ENCODE measurements at regions not wholly inside any gene's neighbourhood (a gene's known extent, or its start where the extent isn't known, plus 50 kb on each side); places are given as distances from the start of the nearest gene placed in this dataset.
A peak's percentile ranks its signal among the peaks of the same experiment; 100 is the strongest.

DNA sequence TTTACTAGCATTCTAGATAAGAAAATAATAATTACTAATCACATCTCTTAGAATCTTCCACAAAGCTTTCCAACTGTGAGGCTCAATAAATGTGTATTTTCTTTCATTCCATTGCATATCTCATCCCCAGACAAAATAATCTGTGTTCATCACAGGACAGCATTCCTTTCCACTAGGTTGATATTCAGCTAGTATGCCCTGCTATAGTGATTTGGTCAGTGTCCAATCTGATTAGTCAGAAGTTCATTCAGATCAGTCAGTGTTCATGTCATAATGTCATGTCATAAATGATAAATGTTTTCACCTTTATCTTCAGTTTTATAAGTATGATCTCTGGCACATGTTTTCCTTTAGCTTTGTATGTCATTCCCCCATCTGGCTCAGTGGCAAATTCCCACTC is 611.4 kb downstream of the KCTD8 start:
- DNase-seq, result no peak

DNA sequence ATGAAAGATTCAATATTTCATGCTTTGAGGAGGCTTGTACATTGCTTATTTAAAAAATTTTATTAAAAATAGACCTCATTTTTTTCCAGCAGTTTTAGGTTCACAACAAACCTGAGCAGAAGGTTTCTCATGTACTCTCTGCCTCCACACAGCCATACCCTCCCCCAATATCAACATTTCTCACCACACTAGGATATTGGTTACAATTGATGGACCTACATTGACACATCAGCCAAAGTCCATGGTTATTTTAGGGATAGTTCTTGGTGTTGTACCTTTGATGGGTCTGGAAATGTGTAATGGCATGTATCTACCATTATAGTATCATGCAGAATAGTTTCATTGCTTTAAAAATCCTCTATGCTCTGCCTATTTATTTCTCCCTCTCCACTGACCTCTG is 611.0 kb downstream of the KCTD8 start:
- DNase-seq, result no peak

DNA sequence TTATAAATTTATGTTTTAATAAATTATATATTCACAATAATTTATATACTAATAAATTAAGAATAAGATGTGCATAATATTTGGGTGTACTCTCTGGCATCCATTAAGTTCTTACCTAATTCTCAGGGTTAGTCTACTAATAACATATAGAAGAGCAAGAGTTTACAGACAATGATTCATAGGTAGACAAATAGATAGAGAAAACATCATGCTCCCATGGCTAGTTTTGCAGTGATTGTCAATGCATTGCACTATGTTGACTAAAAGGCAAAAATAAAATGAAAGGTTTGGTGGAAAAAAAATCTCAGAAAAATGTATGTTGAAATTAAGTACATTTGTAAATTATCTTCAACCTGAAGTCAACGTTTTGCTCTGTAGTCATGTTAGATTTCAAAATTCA is 606.0 kb downstream of the KCTD8 start:
- DNase-seq, result no peak

DNA sequence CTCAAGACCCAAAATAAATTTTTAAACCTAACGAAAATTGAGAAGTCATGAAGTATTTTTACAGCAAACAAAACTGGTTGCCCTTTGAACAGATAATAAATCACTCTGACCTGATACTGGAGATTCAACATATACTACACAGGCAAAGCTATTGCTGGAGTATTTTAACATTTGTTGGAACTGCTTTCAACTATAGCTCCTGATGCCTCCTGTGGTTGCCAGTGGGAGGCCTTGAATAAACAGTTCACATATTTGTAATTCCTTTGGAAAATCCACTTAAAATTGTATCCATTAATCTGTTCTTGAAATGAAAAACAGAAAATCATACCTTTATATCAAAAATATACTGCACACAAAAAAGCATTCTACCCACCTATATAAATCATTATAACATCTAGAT is 605.1 kb downstream of the KCTD8 start:
- DNase-seq, result no peak

DNA sequence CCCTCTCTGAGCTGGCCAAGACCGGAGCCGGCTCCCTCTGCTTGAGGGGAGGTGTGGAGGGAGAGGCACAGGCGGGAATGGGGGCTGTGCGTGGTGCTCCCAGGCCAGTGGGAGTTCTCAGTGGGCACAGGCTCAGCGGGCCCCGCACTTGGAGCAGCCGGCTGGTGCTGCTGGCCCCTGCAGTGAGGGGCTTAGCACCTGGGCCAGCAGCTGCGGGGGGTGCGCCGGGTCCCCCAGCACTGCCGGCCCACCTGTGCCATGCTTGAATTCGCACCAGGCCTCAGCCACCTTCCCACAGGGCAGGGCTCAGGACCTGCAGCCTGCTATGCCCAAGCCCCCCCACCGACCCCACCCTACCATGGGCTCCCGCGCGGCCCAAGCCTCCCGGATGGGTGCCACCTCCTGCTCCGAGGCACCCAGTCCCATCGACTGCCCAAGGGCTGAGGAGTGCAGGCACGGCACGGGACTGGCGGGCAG is 602.5 kb downstream of the KCTD8 start:
- DNase-seq, result no peak

DNA sequence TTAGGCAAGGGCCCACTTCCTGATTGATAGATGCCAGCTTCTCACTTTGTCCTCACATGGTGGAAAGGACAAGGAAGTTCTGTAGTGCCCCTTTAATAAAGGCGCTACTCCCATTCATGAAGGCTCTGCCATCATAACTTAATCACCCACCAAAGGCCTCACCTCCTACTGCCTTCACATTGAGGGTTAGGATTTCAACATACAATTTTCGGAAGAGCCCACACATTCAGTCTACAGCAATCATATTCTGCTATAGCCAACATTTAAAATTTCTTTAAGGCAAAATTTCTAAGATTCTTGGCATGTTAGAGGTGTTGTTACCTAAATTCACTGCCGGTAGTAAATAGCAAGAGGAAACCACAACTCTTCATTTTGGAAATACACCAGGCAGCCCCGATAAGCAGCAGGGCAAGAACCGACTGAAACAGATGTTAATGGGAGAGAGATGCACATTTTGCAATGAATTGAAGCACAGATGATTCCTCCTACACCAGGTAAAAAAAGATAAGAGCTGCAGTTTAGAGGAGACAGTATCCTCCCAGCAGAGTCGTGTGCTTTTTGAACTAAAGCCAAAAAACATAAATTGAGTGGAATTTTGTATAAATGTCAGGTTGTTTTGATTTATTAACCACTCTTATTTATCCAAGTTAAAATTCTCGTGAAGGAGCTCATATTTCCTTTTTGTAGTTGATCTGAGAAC is 594.9 kb downstream of the KCTD8 start:
- no peak for DNase-seq

DNA sequence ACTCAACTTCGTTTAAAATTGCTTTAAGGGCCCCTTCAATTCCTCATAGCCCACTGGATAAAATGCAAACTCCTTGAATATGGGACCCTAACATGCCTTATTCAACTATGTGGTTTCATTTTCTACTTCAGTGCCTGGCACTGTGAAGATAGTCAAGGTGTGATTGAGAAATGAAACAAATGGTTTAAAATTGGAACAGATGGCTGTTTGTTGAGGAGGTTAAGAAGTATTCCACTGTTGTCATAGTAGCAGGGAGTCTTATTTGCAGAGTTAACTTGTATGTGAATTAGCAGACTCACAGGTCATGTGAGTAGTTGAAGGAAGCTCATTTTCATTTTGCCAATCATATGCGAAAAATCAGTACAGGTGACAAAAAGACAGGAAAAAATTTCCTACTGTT is 593.3 kb downstream of the KCTD8 start:
- DNase-seq, result peak; percentile 88

DNA sequence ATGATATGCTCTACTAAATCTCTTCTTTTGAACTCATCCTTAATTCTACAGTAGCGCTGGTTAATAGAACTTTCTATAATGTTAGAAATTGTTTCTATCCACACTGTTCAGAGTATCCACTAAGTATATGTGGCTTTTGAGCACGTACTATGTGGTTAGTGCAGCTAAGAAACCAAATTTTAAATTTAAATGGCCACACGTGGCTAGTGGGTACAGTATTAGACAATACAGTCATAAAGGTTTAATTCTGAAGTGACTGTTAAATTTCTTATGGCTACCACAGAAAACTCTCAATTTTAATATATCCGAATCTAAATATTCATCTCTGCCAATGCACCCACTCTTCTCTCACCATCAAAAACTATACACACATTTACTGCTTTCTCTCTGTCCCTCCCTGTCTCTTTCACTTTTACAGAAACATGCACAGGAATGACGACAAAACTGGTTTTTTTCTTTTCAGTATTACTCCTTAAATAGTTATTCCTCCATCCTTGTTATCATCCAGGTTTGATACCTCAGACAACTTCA is 583.9 kb downstream of the KCTD8 start:
- no peak for DNase-seq

DNA sequence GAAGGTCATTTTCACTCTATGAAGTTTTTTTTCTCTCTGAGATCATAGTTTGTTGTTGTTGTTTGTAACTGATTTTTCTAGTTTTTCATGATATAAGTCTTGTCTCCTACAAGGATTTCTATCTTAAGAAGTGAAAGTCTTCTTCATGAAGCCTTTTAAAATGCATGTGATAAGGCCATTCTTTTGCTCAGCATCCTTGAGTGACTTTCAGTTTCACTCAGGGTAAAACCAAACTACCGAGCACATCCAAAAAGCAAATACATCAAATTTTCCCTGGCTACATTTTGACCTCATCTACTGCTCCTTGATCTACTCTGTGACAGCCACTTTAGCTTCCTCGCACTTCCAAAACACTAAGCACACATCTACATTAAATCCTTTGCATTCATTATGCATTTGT is 580.7 kb downstream of the KCTD8 start:
- no peak for DNase-seq

DNA sequence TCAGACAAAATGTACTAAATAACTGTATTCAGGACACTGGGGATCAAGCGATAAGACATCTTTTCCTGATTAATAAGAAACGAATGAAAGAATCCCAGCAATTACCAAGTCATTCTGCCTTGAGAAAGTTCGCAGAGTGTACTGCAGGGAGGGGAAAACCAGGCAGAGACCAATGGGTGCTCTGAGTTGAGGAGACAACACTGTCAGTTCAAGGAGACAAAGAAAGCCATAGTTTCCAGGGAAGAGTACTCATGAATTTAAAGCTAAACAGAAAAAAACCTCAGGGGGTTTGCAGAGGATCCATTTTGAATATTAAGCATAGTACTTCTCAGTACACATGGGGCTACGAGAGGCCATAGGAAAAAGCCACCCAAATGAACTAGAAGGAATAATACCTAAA is 573.0 kb downstream of the KCTD8 start:
- no peak for DNase-seq

DNA sequence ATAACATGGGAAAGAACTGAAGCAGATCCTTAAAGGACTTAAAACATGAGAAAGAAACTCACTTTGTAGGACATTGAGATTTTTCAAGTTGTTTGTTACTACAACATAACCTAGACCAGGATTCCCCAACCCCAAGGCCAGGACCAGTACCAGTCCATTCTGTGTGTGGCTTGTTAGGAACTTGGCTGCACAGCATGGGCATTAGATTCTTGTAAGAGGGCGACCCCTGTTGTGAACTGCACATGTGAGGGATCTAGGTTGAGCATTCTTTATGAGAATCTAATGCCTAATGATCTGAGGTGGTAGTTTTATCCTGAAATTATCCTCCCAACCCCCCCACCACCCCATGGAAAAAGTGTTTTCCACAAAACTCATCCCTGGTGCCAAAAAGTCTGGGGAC is 566.1 kb downstream of the KCTD8 start:
- no peak for DNase-seq

DNA sequence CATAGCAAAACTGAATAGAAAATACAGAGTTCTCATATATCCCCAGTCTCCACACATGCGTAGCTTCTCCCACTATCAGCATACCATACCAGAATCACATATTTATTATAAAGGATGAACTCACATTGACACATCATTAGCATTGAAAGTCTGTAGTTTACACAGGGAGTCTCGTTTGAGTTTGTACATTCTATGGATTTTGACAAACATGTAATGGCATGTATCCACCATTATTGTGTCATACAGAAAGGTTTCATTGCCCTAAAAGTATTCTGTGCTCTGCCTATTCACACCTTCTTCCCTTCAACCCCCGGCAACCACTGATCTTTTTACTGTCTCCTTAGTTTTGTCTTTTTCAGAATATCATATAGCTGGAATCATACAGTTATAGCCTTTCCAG is 562.4 kb downstream of the KCTD8 start:
- DNase-seq, result no peak

DNA sequence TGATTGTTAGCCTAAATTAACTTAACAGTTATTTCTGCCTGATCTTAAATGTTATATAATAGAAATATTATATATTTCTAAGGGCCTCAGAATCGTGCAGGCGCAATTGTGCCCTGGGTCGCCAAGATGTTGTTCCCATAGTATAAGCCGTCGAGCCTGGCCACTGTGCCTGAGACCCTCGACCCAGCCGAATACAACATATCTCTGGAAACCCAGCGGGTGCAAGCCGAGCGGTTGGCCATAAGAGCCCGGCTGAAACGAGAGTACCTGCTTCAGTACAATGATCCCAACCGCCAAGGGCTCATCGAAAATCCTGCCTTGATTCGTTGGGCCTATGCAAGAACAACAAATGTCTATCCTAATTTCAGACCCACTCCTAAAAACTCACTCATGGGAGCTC is 549.8 kb downstream of the KCTD8 start:
- DNase-seq, result no peak

DNA sequence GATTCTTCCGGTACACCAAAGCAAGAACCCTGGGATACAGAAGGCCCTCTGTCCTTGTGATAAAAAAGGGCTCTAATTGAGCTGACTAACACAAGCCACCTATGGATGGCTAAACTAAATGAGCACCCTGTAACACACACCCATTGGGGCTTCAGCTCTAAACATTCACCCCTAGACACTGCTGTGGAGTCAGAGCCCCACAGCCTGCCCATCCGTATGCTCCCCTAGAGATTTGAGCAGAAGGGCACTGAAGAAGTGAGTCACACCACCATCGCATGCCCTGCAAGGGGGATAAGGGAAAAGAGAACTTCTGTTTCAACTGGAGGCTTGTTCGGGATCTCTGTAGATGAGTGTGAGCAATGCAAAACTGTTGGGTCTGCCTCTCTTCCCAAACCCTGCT is 545.2 kb downstream of the KCTD8 start:
- no peak for DNase-seq

DNA sequence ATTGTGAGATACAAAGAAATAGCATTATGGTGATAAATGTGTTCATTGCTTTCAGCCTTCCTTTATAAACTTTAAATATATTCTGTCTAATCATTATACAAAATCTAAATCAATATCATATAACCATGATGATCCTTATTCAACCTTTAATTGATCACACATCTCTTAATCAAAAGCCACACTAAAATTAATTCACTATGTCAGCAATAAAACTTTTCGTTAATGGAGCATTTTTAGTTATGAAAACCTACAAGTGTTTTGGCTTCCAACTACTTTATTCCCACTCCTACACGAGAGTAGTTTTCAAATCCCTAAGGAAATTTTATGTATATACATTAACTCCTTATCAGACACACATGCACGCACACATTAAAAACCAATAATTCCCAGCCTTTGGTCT is 530.2 kb downstream of the KCTD8 start:
- DNase-seq, result no peak

DNA sequence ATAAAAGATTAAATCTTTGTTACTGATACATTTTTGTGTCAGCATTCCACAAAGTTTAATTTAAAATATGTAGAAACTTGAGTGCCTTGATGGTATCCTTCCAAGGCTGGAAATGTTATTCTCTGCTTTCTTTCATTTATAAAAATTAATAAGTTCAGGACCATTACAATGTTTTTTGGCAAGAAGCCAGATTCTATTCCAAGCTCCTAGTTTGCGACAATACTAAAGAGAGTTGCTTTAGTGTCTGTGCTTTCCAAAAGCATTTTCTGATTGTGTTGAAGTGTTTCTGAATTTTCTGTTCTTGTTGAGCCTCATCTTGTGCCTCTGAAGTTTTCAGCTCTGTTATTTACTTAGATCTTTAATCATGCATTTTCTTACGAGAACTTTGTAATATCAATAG is 516.2 kb downstream of the KCTD8 start:
- no peak for DNase-seq

DNA sequence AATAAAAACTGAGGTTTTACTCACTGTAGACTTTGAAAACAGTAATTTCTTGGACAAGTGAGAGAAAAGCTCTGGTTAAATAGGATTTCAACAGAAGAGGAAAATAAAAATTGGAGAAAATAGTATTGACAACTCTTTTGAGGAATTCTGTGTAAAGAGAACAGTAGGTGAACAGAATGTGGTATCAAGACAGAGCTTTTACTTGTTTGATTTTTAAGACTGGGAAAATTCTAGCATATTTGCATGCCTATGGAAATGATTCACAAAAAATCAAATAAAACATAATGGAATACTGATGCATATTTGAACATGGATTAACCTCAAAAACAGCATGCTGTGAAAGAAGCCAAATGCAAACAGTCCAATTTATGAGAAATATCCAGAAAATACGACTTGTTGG is 504.6 kb downstream of the KCTD8 start:
- no peak for DNase-seq

DNA sequence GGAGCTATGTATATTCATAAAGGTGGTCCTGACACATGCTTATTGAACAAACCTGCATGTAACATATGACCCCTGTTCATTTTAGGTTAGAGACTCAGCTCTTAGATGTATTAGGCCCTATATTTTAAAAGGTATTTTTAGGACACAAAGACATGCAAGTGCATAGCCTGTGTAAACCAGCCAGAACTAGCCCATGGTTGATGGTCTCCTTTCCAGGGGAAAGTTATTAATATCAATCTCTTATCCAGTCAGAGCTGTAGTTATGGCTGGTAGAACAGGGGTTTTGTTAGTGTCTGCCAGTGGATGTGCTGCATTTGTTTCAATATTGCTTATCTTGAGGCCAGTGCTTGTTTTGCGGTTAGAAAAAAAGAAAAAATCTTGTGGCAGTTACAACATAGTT is 488.6 kb downstream of the KCTD8 start:
- no peak for DNase-seq

DNA sequence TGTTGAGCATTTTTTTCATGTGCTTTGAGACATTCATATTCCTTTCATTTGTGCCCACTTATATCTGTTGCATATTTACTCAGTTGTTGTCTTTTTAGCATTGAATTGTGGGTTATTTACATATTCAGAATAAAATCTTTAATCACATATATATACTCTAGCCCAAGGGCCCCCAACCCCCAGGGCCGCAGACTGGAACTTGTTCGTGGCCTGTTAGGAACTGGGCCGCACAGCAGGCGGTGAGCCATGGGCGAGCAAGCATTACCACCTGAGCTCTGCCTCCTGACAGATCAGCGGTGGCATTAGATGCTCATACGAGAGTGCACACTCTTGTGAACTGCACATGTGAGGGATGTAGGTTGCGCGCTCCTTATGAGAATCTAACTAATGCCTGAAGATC is 480.6 kb downstream of the KCTD8 start:
- no peak for DNase-seq

DNA sequence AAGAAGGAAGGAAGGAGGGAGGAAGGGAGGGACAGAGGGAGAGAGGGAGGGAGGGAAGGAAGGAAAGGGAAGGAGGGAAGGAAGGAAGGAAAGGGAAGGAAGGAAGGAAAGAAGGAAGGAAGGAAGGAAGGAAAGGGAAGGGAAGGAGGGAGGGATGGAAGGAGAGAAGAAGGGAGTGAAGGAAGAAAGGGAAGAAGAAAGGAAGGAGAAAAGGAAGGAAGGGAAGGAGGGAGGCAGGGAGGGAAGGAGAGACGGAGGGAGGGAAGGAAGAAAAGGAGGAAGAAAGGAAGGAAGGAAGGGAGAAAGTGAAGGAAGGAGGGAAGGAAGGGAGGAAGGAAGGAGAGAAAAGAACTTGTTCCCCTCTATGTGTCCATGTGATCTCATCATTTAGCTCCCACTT is 465.0 kb downstream of the KCTD8 start:
- no peak for DNase-seq

DNA sequence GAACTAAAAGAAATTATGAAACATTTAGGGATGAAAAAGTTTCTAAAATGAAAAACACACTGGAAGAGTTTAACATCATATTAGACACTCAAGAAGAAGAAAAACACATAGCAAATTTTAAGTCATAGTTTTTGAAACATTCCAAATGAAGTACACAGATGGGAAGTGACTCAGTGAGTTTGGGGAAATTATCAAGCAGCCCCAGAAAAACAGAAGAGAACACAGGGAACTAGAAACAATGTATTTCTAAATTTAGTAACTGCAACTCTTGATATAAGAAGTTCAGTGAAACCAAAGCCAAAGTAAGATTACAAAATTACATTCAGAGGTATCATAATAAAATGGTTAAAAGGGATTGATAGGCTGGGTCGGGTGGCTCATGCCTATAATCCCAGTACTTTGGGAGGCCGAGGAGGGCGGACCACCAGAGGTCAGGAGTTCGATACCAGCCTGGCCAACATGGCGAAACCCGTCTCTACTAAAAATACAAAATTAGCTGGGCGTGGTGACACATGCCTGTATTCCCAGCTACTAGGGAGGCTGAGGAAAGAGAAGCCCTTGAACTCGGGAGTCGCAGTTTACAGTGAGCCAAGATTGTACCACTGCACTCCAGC is 461.2 kb downstream of the KCTD8 start:
- DNase-seq, result no peak

DNA sequence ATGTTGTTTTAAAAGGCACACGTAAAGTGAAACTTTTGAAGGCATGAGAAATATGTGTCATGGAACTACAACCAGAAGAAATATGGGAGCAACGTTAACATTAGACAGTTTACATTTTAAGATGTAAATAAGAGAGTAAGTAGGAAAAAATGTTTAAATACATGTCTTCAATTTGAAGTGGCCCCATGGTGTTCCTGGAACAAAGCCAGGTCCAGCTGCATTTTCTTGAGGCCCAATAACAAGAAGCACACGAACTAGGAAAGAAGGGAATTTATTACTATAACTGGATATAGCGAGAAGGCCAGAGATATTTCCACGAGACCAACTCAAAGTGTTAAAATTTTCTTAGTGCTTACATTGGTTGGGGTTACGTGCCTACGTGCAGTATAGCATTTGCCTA is 458.1 kb downstream of the KCTD8 start:
- DNase-seq, result no peak

DNA sequence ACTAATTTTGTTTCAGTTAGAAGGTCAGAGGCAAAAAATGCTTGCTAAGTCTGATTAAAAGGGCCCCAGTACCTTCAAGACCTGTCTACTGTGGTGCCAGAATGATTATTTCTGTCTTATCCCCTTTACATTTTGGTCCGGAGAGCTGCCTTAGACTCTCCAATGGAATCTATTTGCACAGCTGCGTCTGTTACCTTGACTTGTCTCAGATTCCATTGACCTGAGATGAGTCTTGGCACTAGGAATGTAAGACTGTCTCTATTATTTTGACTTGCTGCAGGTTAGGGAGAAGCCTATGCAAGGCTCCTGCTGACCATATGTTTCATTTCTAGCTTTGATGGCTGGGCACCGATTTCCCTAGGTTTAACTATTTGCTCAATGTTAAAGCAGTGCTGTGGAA is 457.6 kb downstream of the KCTD8 start:
- DNase-seq, result no peak

DNA sequence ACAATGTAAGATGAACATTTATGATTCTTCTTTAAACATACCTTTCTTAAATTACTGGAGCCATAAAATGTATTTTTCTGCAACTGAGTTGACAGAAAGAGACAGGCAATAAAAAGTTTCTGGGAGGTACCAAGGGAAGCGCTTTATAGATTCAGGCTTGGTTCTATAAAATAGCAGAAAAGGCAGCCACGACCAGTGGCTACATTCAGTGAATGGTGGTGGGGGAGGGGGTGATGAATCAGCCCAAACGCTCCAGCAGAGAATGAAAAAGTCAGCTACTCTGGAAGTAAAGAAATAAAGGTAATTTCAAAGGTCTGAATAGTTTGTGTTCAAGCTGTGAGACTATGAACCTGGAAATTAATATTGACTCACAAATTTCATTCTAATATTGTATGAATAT is 456.1 kb downstream of the KCTD8 start:
- DNase-seq, result no peak
